NK-92 (cell line): ENCODE measurements at regions not wholly inside any gene's neighbourhood (a gene's known extent, or its start where the extent isn't known, plus 50 kb on each side); places are given as distances from the start of the nearest gene placed in this dataset.
"Not testable (repeated sequence)": the region's sequence is repeated elsewhere in the genome, so short reads cannot be mapped to it uniquely, and the experiment has no call there.

Experiments
- DNase-seq: peaks from one replicate; lab custom pipeline; 2025; ENCODE audit not compliant: unreplicated experiment; lab: John Stamatoyannopoulos, UW

GRCh38 chr19:29060813-29061364 is 152.1 kb downstream of the UQCRFS1 start:
- DNase-seq, result no peak

GRCh38 chr19:29056535-29056934 is 156.4 kb downstream of the UQCRFS1 start:
- DNase-seq, result no peak

- DNase-seq, result no peak
Observed at GRCh38 chr19:29054886-29055675, 157.9 kb downstream of the UQCRFS1 start.

DNA sequence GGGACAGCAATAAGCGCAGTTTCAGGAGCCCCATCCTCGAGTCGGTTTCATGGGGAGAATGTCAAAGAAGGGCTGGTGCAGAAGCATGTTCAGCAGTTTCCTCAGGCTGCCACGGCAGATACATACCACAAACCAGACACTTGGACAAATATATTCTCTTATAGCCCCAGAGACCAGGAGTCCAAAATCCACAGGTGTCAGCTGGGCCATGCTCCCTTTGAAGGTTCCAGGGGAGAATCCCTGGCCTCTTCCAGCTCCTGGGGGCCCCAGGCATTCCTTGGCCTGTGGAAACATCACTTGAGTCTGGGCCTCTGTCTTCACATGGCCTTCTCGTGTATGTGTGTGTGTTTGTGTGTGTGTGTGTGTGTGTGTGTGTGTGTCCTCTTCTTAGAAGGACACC is 164.1 kb downstream of the UQCRFS1 start:
- no peak for DNase-seq

DNA sequence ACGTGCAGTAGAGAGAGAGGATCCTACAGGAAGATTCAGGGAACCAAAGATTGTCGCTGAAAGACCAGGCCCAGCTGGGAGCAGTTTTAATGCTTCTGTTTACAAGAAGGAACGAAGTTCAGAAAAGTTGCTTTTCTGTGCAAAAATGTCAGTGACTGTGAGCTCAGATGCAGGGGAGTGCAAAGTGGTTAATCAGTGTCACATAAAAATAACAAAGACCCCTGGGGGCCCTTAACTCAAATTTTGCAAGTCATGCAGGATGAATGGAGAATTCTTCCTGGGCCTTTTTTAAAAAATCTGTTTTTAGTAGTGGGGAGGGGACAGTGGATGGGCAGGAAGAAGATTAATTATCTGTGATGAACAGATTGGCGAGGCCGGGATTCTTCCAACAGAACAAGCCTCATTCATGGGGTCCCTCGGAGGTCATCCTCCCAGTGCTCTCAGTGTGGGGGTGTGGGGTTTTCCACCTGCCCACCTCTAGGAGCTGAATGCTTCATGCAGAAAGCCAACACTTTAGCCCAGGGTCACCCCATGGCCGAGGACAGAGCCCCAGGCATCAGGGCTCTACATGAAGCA is 167.2 kb downstream of the UQCRFS1 start:
- no peak for DNase-seq

GRCh38 chr19:29044037-29044436 is 168.9 kb downstream of the UQCRFS1 start:
- DNase-seq, result no peak

GRCh38 chr19:29042450-29042849 is 170.5 kb downstream of the UQCRFS1 start:
- no peak for DNase-seq

DNA sequence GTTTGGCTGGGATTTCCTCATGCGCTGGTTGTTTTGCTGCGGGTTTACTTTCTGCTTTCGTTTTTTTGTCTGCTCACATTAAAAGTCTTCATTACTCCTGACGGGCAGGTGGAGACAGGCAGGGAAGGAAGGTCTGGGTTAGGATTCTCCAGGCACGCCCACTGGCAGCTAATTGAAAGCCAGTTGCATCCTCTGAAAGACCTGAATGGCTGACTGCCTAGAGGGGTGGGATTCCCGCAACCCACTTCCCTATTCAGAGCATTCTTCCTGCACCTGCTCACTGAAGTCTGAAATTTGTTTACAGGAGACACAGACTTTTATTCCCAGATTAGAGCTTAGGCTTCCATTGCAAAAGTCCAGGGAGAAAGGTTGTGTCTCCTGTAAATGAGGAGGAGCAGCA is 172.0 kb downstream of the UQCRFS1 start:
- DNase-seq, result no peak

DNA sequence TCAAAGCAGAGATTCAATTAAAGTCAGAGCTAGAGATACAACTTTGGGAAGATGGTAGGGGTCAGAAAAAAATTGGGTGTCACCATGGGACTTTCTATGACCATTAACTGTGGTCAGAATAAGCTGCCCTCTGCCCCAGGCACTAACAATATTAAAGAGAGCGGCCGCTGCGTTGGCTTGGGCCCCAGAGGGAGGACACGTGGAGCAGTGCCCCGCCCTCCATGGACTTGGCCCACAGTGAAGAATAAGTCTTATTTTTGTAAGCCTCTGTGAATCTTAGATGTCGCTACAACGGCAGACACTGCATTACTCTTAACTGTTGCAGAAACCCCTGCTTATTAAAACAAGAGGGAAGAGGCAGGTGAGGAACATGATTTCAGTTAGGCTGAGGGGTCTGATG is 172.7 kb downstream of the UQCRFS1 start:
- DNase-seq, result no peak

DNA sequence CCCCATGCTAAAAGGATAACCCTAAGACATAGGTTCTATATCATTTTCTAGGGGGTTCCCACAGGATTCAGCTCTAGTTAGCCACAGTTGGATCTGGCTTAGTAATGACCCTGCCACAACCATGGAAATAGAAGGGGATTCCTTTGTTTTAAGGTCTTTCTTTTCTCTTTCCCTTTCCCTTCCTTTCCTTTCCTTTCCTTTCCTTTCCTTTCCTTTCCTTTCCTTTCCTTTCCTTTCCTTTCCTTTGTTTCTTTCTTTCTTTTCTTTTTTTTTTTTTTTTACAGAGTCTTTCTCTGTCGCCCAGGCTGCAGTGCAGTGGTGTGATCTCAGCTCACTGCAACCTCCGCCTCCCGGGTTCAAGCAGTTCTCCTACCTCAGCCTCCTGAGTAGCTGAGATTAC is 173.9 kb downstream of the UQCRFS1 start:
- DNase-seq, result not testable (repeated sequence)

GRCh38 chr19:29031216-29031615 is 181.7 kb downstream of the UQCRFS1 start:
- no peak for DNase-seq

- no peak for DNase-seq
Observed at GRCh38 chr19:29029268-29029958, 183.5 kb downstream of the UQCRFS1 start.

DNA sequence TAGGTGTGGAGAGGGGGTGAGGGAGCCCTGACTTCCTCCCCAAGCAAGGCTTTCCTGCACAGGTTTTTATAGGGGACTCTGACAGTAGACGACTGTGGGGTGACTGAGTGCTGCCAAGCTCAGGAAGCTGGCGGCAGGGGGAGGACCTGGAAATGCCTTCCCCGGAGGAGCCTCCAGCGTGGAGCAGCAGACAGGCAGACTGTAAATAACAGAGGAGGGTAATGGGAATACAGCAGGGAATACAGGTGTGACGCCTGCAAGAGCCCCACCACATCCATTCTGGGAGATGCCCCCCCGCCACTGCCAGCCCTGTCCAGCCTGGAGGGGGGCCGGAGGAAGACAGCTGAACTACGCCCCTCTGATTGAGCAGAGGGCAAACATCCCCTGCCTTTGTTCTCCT is 190.4 kb downstream of the UQCRFS1 start:
- DNase-seq, result no peak

GRCh38 chr19:29022165-29022564 is 190.8 kb downstream of the UQCRFS1 start:
- DNase-seq, result no peak

GRCh38 chr19:29021232-29021916 is 191.6 kb downstream of the UQCRFS1 start:
- DNase-seq, result no peak

GRCh38 chr19:29019403-29019802 is 193.5 kb downstream of the UQCRFS1 start:
- DNase-seq, result no peak

DNA sequence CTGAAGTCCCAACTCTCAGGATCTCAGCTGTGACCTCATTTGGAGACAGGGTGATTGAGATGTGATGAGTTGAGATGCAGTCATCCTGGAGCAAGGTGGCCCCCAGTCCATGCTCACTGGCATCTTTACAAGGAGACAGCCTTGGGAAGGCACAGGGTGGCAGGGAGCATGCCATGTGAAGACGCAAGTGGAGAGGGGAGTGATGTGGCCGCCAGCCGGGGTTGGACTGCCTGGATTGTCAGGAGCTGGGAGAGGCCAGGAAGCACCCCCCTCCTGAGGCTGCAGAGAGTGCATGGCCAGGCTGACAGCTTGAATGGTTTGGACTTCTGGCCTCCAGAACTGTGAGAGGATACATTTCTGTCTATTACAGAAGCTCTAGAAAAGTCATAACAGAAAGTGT is 194.4 kb downstream of the UQCRFS1 start:
- no peak for DNase-seq

- no peak for DNase-seq
Observed at GRCh38 chr19:29017788-29018187, 195.2 kb downstream of the UQCRFS1 start.

- DNase-seq, result no peak
Observed at GRCh38 chr19:29016926-29017760, 195.8 kb downstream of the UQCRFS1 start.

DNA sequence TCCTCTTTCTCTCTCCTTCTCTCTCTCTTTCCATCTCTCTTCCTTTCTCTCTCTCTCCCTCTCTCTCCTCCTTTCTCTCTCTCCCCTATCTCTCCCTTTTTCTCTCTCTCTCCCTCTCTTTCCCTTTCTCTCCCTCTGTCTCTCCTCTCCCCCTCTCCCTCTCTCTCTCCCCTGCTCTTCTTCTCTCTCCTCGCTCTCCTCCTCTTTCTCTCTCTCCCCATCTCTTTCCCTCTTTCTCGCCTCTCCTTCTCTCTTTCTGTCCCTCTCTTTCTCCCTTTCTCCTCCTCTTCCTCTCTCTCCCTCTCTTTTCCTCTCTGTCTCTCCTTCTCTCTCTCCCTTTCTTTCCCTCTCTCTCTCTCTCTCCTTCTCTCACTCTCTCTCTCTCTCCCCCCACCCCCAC is 196.6 kb downstream of the UQCRFS1 start:
- no peak for DNase-seq
